HG03060 (cell line): ENCODE measurements at regions not wholly inside any gene's neighbourhood (a gene's known extent, or its start where the extent isn't known, plus 50 kb on each side); places are given as distances from the start of the nearest gene placed in this dataset.
"Not testable (repeated sequence)": the region's sequence is repeated elsewhere in the genome, so short reads cannot be mapped to it uniquely, and the experiment has no call there.

Experiments
- ATAC-seq: cut with Tn5 transposase; IDR thresholded peaks from one replicate; pipeline ENCODE4 v1.9.1; 2021; ENCODE audit warnings: low read depth, moderate number of reproducible peaks; ENCODE audit not compliant: unreplicated experiment

GRCh38 chr1:74818241-74818640 lies 85.3 kb downstream of the TYW3 start:
- ATAC-seq, result no peak

- no peak for ATAC-seq
Observed at GRCh38 chr1:74818661-74819456, 85.9 kb downstream of the TYW3 start.

GRCh38 chr1:74822851-74823401 lies 90.0 kb downstream of the TYW3 start:
- ATAC-seq, result no peak

GRCh38 chr1:74824497-74825107 lies 91.7 kb downstream of the TYW3 start:
- peak; percentile 79 for ATAC-seq

GRCh38 chr1:74830766-74831165 lies 97.8 kb downstream of the TYW3 start:
- no peak for ATAC-seq

- ATAC-seq, result no peak
Observed at GRCh38 chr1:74834261-74834660, 101.3 kb downstream of the TYW3 start.

GRCh38 chr1:74835051-74835450 lies 102.1 kb downstream of the TYW3 start:
- ATAC-seq, result no peak

GRCh38 chr1:74842726-74843125 lies 109.8 kb downstream of the TYW3 start:
- no peak for ATAC-seq

GRCh38 chr1:74847715-74848114 lies 114.8 kb downstream of the TYW3 start:
- no peak for ATAC-seq

GRCh38 chr1:74853756-74854155 lies 120.8 kb downstream of the TYW3 start:
- no peak for ATAC-seq

GRCh38 chr1:74856174-74856573 lies 123.2 kb downstream of the TYW3 start:
- ATAC-seq, result no peak

- ATAC-seq, result peak; percentile 14
Observed at GRCh38 chr1:74857676-74858075, 124.7 kb downstream of the TYW3 start.

GRCh38 chr1:74858136-74858535 lies 125.2 kb downstream of the TYW3 start:
- ATAC-seq, result peak; percentile 70

GRCh38 chr1:74861867-74862266 lies 128.9 kb downstream of the TYW3 start:
- no peak for ATAC-seq

- no peak for ATAC-seq
Observed at GRCh38 chr1:74869702-74870101, 136.8 kb downstream of the TYW3 start.

GRCh38 chr1:74877366-74877765 lies 144.4 kb downstream of the TYW3 start:
- not testable (repeated sequence) for ATAC-seq

- ATAC-seq, result no peak
Observed at GRCh38 chr1:74895411-74895810, 162.5 kb downstream of the TYW3 start.

- no peak for ATAC-seq
Observed at GRCh38 chr1:74908131-74908530, 175.2 kb downstream of the TYW3 start.

- ATAC-seq, result no peak
Observed at GRCh38 chr1:74908797-74909196, 175.8 kb downstream of the TYW3 start.

GRCh38 chr1:74913978-74914377 lies 181.0 kb downstream of the TYW3 start:
- no peak for ATAC-seq

- ATAC-seq, result no peak
Observed at GRCh38 chr1:74933500-74933899, 200.5 kb downstream of the TYW3 start.

GRCh38 chr1:74935446-74935845 lies 198.7 kb upstream of the LHX8 start:
- ATAC-seq, result no peak
